HG02642 (cell line): ENCODE measurements at regions not wholly inside any gene's neighbourhood (a gene's known extent, or its start where the extent isn't known, plus 50 kb on each side); places are given as distances from the start of the nearest gene placed in this dataset.

Experiments
- ATAC-seq: cut with Tn5 transposase; IDR thresholded peaks from one replicate; pipeline ENCODE4 v1.9.1; 2021; ENCODE audit warnings: mild to moderate bottlenecking; ENCODE audit not compliant: unreplicated experiment, poor library complexity

DNA sequence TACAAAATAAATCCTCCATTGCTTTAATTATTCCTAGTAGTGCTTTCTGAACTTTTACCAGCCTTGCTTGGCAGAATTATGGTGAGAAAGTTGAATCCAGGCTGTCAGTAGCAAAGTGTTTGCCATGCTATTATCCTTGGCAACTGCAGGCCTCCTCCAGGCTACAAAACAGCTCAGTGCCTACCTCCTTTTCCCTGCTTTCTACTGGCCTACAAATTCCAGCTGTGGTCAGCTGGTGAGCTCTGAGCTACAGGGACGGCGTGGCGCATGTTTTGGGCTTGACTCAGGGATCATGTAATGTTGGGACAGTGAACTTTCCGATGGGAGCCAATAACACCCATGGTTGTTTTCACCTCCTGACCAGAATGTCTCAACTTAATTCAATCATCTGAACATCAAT lies 456.1 kb upstream of the ADAMTS5 start:
- no peak for ATAC-seq

DNA sequence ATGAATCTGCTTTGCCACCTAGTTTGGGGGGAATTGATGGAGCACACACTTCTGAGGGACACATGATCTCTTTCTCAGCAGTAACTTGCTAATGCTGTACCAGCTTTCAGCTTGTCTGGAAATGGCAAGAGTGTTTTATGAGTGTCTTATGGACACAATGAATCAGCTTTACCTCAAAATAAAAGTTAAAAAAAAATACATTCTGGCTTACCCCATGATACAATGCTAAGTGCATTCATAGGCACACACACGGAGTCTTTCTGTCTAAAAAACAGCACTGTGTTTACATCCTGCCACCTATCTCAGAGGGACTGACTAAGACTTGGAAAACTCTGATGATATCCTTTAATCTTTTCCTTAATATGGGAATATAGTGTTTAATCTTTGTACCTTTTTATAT lies 455.5 kb upstream of the ADAMTS5 start:
- no peak for ATAC-seq

DNA sequence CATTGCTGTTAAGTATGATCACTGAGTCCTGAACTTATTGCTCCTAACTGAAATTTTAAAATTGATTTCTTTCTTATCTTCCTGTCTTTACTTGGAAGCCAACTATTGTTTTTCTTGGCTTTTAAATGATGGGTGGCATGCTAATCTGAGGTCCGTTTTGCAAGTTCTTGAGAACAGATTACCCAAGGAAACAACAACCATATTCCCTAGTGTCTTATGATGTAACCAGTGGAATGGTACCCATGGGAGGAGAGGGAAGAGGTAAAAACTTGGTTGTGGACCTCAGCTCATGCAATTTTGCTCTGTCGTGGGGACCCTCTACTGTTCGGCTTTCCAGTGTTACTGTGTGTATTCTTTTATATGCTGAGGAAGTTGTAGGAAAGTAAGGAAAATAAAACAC lies 454.8 kb upstream of the ADAMTS5 start:
- ATAC-seq, result no peak

GRCh38 chr21:27419153-27419552 lies 452.3 kb upstream of the ADAMTS5 start:
- ATAC-seq, result no peak

DNA sequence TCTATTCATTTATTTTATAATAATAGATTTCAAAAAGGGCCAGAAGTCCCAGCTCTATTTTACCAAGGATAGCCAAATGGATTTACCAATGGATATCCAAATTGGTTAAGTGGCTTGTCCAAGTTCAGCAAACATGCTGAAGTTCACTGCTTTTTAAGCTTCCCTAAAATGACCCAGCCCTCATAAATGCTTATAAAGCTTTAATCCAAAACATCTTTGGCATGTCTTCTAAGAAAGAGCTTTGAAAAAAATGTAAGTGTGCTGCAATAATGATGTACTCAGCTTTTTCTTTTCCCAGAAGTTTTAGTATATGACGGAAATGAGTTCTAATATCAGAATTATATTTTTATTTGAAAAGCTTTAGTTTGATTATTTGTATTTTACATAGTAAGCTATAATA lies 451.5 kb upstream of the ADAMTS5 start:
- no peak for ATAC-seq

GRCh38 chr21:27412530-27412929 lies 445.6 kb upstream of the ADAMTS5 start:
- ATAC-seq, result no peak

- no peak for ATAC-seq
Observed at GRCh38 chr21:27408826-27409225, 441.9 kb upstream of the ADAMTS5 start.

DNA sequence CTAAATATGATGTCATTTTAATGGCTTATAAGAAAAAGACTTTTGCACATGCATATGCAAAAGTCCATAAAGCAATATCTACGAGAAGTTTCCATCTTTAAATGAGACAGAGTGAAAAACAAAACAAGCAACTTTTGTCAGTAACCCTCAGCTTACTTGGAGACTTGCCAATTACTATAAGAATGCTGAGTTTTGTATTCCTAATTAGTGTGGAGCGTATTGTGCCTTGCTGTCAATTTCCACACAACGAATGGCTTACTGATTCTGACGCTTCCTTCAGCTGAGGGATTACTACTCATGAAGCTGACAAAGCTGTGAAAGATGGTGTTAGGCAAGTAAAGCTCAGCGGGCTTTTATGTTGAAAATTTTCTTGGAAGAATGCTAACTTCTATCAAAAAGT lies 440.4 kb upstream of the ADAMTS5 start:
- ATAC-seq, result no peak

DNA sequence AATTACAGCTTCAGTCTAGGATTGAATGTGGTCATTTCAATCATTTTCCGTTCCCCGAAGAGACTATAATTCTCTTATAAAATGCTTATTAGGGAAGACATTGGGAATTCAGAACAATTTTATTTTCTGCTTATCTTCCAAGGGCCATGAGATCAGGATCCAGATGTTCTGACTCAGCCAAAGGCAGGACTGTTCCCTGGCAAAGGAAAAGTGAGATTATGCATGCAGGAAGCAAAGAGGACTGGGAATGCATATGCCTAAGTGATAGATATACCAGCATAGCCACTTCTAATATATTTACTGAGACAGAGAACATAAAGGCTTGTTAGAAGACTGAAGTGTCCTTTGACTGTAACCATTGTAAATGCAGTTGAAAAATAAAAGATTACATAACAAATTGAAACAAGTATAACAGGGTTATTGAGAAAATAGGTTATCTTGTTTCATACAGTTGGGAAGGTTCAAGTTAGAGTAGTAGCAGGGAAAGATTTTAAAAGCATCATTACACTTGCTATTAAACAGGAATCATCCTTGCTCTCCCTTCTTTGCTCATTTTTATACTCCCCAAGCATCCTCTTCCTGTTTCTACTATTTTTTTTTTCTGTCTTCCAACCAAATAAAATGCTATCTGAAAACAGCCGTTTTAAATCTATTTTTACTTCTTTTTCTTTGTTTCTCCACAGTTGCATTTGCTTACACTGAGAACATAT lies 439.6 kb upstream of the ADAMTS5 start:
- no peak for ATAC-seq

GRCh38 chr21:27403011-27403410 lies 436.1 kb upstream of the ADAMTS5 start:
- no peak for ATAC-seq

DNA sequence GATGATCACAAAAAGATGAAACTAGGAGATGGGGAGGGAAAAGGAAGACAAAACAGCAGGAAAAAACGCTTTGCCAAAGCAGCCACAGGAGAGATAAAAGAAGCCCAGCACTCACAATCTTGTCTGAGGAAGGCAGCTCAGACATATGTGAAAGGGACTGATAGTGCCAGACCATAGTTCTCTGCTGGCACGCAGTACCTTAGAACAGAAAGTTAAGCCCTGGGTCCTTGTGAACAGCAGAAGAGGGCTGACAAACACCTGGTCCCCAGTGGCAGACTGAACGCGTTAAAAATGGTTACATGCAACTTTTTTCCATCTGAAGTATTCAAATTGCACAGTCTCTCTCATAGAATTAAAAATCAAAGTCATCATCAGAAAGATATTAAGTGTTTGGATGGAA lies 433.2 kb upstream of the ADAMTS5 start:
- ATAC-seq, result no peak

DNA sequence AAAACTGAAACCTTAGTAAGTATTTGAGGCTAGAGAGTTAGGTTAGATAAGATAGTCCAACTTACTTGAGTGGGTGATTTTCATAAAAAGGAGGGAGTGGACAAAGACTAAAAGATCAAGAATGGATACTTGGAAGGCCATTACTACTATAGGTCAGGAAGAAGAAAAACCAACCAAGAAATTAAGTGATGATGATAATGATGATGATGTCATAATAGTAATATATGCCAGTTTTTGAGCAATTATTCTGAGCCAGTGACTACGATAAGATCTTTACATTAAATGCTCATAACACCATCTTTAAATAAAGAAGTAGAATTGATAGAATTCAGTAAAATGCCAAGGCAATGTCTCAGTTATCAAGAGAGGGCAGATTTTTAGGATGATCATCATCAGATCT lies 430.7 kb upstream of the ADAMTS5 start:
- ATAC-seq, result no peak

DNA sequence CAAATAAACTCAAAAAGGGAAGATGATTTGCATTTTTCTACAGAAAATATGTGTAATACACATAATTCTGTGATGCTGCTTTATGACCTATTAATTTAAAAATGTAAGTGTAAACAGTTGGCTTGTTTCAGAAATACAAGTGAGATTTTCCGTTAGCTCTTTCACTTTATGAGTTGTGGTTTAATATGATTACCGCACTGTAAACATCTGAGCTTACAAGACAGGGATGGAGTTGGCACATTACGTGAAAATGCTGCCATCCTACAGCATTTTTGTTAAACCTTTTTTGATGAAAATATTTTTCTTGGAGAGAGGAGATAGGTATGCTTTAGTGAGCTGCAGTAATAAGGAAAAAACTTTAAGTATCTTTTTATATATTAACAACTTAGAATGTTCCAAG lies 426.8 kb upstream of the ADAMTS5 start:
- ATAC-seq, result no peak

GRCh38 chr21:27391990-27392389 lies 425.1 kb upstream of the ADAMTS5 start:
- no peak for ATAC-seq

GRCh38 chr21:27390384-27390783 lies 423.5 kb upstream of the ADAMTS5 start:
- no peak for ATAC-seq

- no peak for ATAC-seq
Observed at GRCh38 chr21:27388825-27389224, 421.9 kb upstream of the ADAMTS5 start.

DNA sequence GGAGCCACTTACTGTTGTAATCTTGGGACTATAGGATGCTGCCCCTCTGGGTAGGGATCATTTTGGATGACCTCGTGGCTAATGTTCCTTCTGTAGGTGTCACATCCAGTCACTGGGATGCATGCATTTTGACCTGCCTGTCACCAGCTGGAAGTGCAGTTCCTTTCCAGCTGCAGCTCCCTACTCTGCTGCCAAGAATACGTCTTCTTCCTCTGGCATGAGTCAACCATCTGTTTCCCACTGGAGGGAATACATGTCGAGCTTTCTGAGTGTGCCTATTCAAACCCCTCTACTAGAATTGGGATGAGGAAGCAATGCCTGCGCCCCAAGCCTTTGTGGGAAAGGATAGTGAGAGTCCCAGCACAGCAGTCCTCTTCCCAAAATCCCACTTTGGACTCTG lies 415.5 kb upstream of the ADAMTS5 start:
- no peak for ATAC-seq

GRCh38 chr21:27380303-27380702 lies 413.4 kb upstream of the ADAMTS5 start:
- ATAC-seq, result no peak

GRCh38 chr21:27379354-27379753 lies 412.5 kb upstream of the ADAMTS5 start:
- no peak for ATAC-seq

GRCh38 chr21:27372381-27372780 lies 405.5 kb upstream of the ADAMTS5 start:
- no peak for ATAC-seq

DNA sequence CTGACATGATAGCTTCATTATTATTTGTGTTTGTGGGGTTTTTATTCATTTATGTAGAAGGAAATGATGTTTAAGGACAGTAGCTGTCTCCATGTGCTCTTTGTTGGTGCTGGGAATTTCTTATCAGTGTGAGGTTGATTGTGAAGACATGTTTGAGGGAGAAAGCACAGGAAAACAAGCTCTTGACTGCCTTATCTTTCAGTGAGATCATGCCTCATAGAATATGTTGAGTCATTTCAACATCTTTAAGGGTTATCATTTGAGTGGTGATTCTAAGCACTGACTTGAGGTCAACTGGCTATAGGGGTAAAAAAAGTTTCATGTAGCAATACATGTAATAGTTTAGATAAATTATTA lies 405.1 kb upstream of the ADAMTS5 start:
- ATAC-seq, result no peak

DNA sequence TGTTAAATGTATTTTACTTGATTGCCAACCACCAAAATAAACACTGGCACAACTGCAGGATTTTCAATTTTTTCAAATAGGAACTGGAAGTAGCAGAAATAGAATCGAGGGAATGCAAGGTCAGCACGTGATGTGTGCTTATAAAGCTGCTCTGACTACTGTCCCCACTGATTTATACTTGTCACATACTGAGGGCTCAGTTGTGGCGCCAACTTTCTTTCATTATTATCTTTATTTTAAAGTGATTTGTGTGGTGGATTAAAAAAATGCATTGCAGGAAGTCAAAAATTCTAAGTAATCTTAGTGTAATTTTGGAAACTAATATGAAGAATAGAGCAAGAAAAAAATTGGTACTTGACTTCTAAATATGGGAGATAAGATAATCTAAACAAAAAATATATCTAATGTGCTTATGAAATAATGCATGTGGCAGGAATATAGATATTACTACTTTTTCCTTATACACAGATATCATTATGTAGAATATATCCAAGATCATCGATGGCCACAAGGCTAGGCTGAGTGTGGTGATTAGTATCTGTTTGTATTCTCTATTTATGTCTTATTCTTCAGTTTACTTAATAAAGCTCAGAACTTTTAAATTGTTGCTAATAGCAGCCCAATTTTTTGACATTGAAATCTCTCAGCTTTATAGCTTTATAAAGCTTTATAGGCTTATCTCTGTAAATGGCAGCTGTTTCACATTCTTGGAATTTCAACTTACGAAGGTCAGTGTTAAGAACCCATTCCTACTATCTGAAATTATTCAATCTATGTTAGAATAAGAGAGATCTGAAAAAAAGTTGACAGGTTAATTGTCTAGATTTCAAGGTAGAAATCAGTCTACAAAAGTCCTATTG lies 404.5 kb upstream of the ADAMTS5 start:
- ATAC-seq, result no peak
